PC-3 (cell line): ENCODE measurements at regions not wholly inside any gene's neighbourhood (a gene's known extent, or its start where the extent isn't known, plus 50 kb on each side); places are given as distances from the start of the nearest gene placed in this dataset.

Source experiments
- ATAC-seq: fragments of 200-7000 bp; cut with Tn5 transposase; 2 replicates; pipeline ENCODE4 v1.9.1; 2020; ENCODE audit warnings: mild to moderate bottlenecking, moderate library complexity
- BruUV-seq: library from RNA; stranded (reverse); fragments of 400-500 nt; replicated peaks from 2 replicates; lab custom pipeline; 2021; lab: Mats Ljungman, UMichigan
- CTCF ChIA-PET: fragments of 300-600 bp; sonication (Branson Sonifier 250); formaldehyde crosslinking; loops from one replicate; lab custom pipeline; 2022; ENCODE audit warnings: antibody characterized with exemption; lab: Charles Lee
- POLR2A ChIA-PET: fragments of 300-600 bp; sonication (Branson Sonifier 250); formaldehyde crosslinking; loops from one replicate; lab custom pipeline; 2022; ENCODE audit warnings: antibody characterized with exemption; ENCODE audit not compliant: unreplicated experiment; lab: Charles Lee
- DNase-seq: peaks from one replicate; pipeline ENCODE4 v3.0.0-alpha.2; 2015
- H2AFZ ChIP-seq: fragments of 300-600 bp; sonication (generic); 2 replicates; pipeline ENCODE4 v1.6.0; 2016; ENCODE audit warnings: antibody characterized with exemption, low read length
- H3F3A ChIP-seq: fragments of 300-600 bp; sonication (generic); one replicate; pipeline ENCODE4 v1.6.0; 2017; ENCODE audit warnings: antibody characterized with exemption, low read length, control low read depth, mild to moderate bottlenecking; ENCODE audit not compliant: unreplicated experiment
- H3K27ac ChIP-seq: fragments of 300-600 bp; sonication (generic); 2 replicates; pipeline ENCODE4 v1.5.1; 2016; ENCODE audit warnings: mild to moderate bottlenecking, low read length
- H3K27me3 ChIP-seq: fragments of 300-600 bp; sonication (generic); 2 replicates; pipeline ENCODE4 v1.6.1; 2016; ENCODE audit warnings: low read length, mixed read lengths
- H3K36me3 ChIP-seq: fragments of 300-600 bp; sonication (generic); 2 replicates; pipeline ENCODE4 v1.6.1; 2016; ENCODE audit warnings: low read depth, mixed run types, low read length, mixed read lengths
- H3K4me1 ChIP-seq: fragments of 300-600 bp; sonication (generic); 2 replicates; pipeline ENCODE4 v1.5.1; 2016; ENCODE audit warnings: low read length; ENCODE audit not compliant: insufficient read depth
- H3K4me2 ChIP-seq: fragments of 300-600 bp; sonication (generic); 2 replicates; pipeline ENCODE4 v1.6.0; 2016; ENCODE audit warnings: low read length
- H3K4me3 ChIP-seq: fragments of 300-600 bp; sonication (generic); 2 replicates; pipeline ENCODE4 v1.5.1; 2016; ENCODE audit warnings: mild to moderate bottlenecking, low read length, mixed read lengths
- H3K79me2 ChIP-seq: fragments of 300-600 bp; sonication (generic); 2 replicates; pipeline ENCODE4 v1.6.1; 2017; ENCODE audit warnings: low read length, mixed read lengths
- H3K9ac ChIP-seq: fragments of 300-600 bp; sonication (generic); 2 replicates; pipeline ENCODE4 v1.6.0; 2016; ENCODE audit warnings: mild to moderate bottlenecking, low read length
- H3K9me2 ChIP-seq: fragments of 300-600 bp; sonication (generic); replicated peaks from 2 replicates; pipeline ENCODE4 v1.6.1; 2016; ENCODE audit warnings: mixed run types, low read length, mixed read lengths
- H3K9me3 ChIP-seq: fragments of 300-600 bp; sonication (generic); 2 replicates; pipeline ENCODE4 v1.6.1; 2016; ENCODE audit warnings: low read length, mixed read lengths
- H4K20me1 ChIP-seq: fragments of 300-600 bp; sonication (generic); 2 replicates; pipeline ENCODE4 v1.6.1; 2016; ENCODE audit warnings: low read length, mixed read lengths
- CTCF ChIP-seq: fragments of 300-600 bp; sonication (generic); conservative IDR thresholded peaks from 2 replicates; pipeline ENCODE4 v1.5.1; 2017; ENCODE audit warnings: antibody characterized with exemption, low read depth, mild to moderate bottlenecking, low read length
- EZH2 ChIP-seq: fragments of 300-600 bp; sonication (generic); IDR thresholded peaks from one replicate; pipeline ENCODE4 v1.6.1; 2017; ENCODE audit warnings: antibody characterized with exemption, mild to moderate bottlenecking, low read length; ENCODE audit not compliant: unreplicated experiment
- EZH2phosphoT487 ChIP-seq: fragments of 300-600 bp; sonication (generic); IDR thresholded peaks from 2 replicates; pipeline ENCODE4 v1.6.1; 2018; ENCODE audit warnings: mild to moderate bottlenecking, antibody characterized with exemption, low read length, borderline replicate concordance
- intact Hi-C: fragments of 100-400 bp; cut with micrococcal nuclease; formaldehyde crosslinking; loops from 2 replicates; pipeline ENCODE4 v1.9.0; 2023

DNA sequence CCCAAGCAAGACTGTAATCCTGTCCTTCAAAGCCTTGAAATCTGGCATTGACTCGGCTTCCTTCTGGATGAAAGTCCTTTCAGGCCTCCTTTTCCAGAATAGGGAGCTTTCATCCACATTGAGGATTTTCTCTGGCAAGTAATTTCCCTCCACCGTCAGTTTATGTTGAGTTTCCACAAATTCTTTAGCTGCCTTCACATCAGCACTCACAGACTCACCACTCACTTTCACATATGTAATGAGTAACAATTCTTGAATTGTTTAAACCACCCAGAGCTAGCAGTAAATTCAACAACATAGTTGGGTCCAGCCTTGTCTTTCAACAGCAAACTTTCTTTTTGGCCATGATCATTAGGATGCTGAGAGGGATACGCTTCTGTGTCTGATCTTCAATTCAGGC lies 84.3 kb upstream of the PRDM11 start:
- no peaks in the 10 kb centered on the region for H3K36me3 ChIP-seq
- BruUV-seq = no TSS peak
- H3K4me1 ChIP-seq = peaks cover 9% of the 10 kb centered on the region
- H3K9me2 ChIP-seq = no peaks in the 10 kb centered on the region
- H3K4me3 ChIP-seq = no peak overlapping the region
- H3K79me2 ChIP-seq = no peaks in the 10 kb centered on the region
- DNase-seq = no peak
- H2AFZ ChIP-seq = no peak overlapping the region
- no peaks in the 10 kb centered on the region for H3F3A ChIP-seq
- H3K27me3 ChIP-seq = no peaks in the 10 kb centered on the region
- H3K27ac ChIP-seq = no peak overlapping the region
- intact Hi-C loops = no loop called here
- no peaks in the 10 kb centered on the region for H4K20me1 ChIP-seq
- ChIA-PET POLR2A (no interaction called here), CTCF (no interaction called here)
- TF ChIP-seq EZH2phosphoT487 (no peak), EZH2 (no peak), CTCF (no peak)
- H3K9ac ChIP-seq = no peak overlapping the region
- no peak for ATAC-seq
- H3K4me2 ChIP-seq = peak overlapping the region; percentile 26; the same call in 1 of the 2 replicates
- no peaks in the 10 kb centered on the region for H3K9me3 ChIP-seq

GRCh38 chr11:45062974-45063635 lies 83.3 kb upstream of the PRDM11 start:
- Histone ChIP-seq H3K9me3 (no peaks in the 10 kb centered on the region), H3K4me1 (peaks cover 9% of the 10 kb centered on the region), H3K36me3 (no peaks in the 10 kb centered on the region), H3K4me2 (no peak overlapping the region), H3F3A (no peaks in the 10 kb centered on the region), H2AFZ (no peak overlapping the region), H4K20me1 (no peaks in the 10 kb centered on the region), H3K27me3 (no peaks in the 10 kb centered on the region), H3K79me2 (no peaks in the 10 kb centered on the region), H3K9ac (no peak overlapping the region), H3K4me3 (no peak overlapping the region), H3K9me2 (no peaks in the 10 kb centered on the region), H3K27ac (no peak overlapping the region)
- TF ChIP-seq EZH2 = no peak
- TF ChIP-seq EZH2phosphoT487 = no peak
- TF ChIP-seq CTCF = no peak
- ATAC-seq = no peak
- CTCF ChIA-PET = no interaction called here
- DNase-seq = peak; percentile 17
- BruUV-seq = no TSS peak
- intact Hi-C loops = no loop called here
- POLR2A ChIA-PET = no interaction called here

DNA sequence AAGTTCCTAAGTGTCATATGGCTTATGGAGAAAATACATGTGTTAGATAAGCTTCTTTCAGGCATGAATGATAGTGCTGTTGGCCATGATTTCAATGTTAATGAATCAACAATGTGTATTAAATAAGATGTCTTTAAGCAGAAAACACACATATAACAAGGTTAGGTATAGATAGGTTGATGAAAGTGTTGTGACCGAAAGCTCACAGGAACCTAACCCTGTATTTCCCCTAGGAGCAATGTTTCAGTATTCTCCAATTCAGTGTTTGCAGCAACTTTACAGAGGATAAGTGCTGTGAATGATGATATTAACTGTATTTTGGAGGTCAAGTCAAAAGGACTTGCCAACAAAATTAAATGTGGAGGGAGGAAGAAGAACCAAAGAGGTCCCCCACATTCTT lies 82.8 kb upstream of the PRDM11 start:
- Histone ChIP-seq H3K27me3 (no peaks in the 10 kb centered on the region), H3K4me3 (no peak overlapping the region), H4K20me1 (no peaks in the 10 kb centered on the region), H3F3A (no peaks in the 10 kb centered on the region), H3K9me3 (no peaks in the 10 kb centered on the region), H3K79me2 (no peaks in the 10 kb centered on the region), H3K4me1 (peaks cover 9% of the 10 kb centered on the region), H3K9ac (no peak overlapping the region), H3K36me3 (no peaks in the 10 kb centered on the region), H2AFZ (no peak overlapping the region), H3K9me2 (no peaks in the 10 kb centered on the region), H3K27ac (no peak overlapping the region), H3K4me2 (no peak overlapping the region)
- ATAC-seq (no peak), DNase-seq (no peak)
- TF ChIP-seq CTCF (no peak), EZH2 (no peak), EZH2phosphoT487 (no peak)
- POLR2A ChIA-PET = no interaction called here
- intact Hi-C loops = no loop called here
- CTCF ChIA-PET = no interaction called here
- BruUV-seq = no TSS peak
